CD4-positive, alpha-beta memory T cell (primary cell): ENCODE measurements at regions not wholly inside any gene's neighbourhood (a gene's known extent, or its start where the extent isn't known, plus 50 kb on each side); places are given as distances from the start of the nearest gene placed in this dataset.
"Not testable (repeated sequence)": the region's sequence is repeated elsewhere in the genome, so short reads cannot be mapped to it uniquely, and the experiment has no call there.

Experiments used
- CTCF ChIA-PET: fragments of 350-600 bp; sonication (Branson Sonifier 250); formaldehyde crosslinking; loops from one replicate; lab custom pipeline; 2021; ENCODE audit warnings: inconsistent platforms; ENCODE audit not compliant: partially characterized antibody; lab: Charles Lee
- POLR2A ChIA-PET: fragments of 350-600 bp; sonication (Branson Sonifier 250); formaldehyde crosslinking; loops from one replicate; lab custom pipeline; 2021; ENCODE audit not compliant: partially characterized antibody; lab: Charles Lee
- DNase-seq, 5 donors: peaks; one replicate each; pipeline versions ENCODE4 v3.0.0 to v3.0.0-alpha.2; 2020 to 2022; ENCODE audit warnings: mixed read lengths in 1 of 5
- H3K27ac ChIP-seq: one replicate; pipeline ENCODE4 v1.7.0; 2013; ENCODE audit warnings: low read depth, low read length
- H3K27me3 ChIP-seq: 2 replicates; pipeline ENCODE4 v1.7.0; 2013; ENCODE audit warnings: mild to moderate bottlenecking, low read length, moderate library complexity; ENCODE audit not compliant: insufficient read depth
- H3K36me3 ChIP-seq: 2 replicates; pipeline ENCODE4 v1.7.0; 2013; ENCODE audit warnings: mild to moderate bottlenecking, low read length, moderate library complexity; ENCODE audit not compliant: insufficient read depth
- H3K4me1 ChIP-seq: 2 replicates; pipeline ENCODE4 v1.7.0; 2013; ENCODE audit warnings: mild to moderate bottlenecking, low read length, moderate library complexity; ENCODE audit not compliant: insufficient read depth
- H3K4me3 ChIP-seq, 2 donors: one replicate each; pipeline ENCODE4 v1.7.0; 2013; ENCODE audit warnings: low read length in 2 of 2, mild to moderate bottlenecking in 1 of 2
- H3K9me3 ChIP-seq, 2 donors: one replicate each; pipeline ENCODE4 v1.7.0; 2013; ENCODE audit warnings: low read length in 2 of 2, control low read depth in 1 of 2; ENCODE audit not compliant: control insufficient read depth in 1 of 2
- H3K27ac Mint-ChIP-seq, 7 donors: one replicate each; pipeline ENCODE4 v1.8.0; 2020 to 2021; ENCODE audit warnings: mixed read lengths in 7 of 7, mild to moderate bottlenecking in 6 of 7, inconsistent platforms in 3 of 7, moderate library complexity in 3 of 7
- H3K27me3 Mint-ChIP-seq, 2 donors: one replicate each; pipeline ENCODE4 v1.8.0; 2020 to 2021; ENCODE audit warnings: mixed read lengths in 2 of 2
- H3K36me3 Mint-ChIP-seq, 2 donors: one replicate each; pipeline ENCODE4 v1.8.0; 2020 to 2021; ENCODE audit warnings: mixed read lengths in 2 of 2, inconsistent platforms in 1 of 2, mild to moderate bottlenecking in 1 of 2
- H3K4me1 Mint-ChIP-seq, 4 donors: one replicate each; pipeline ENCODE4 v1.8.0; 2020 to 2021; ENCODE audit warnings: mixed read lengths in 4 of 4, mild to moderate bottlenecking in 1 of 4
- H3K4me3 Mint-ChIP-seq, 8 donors: one replicate each; pipeline ENCODE4 v1.8.0; 2020 to 2021; ENCODE audit warnings: mixed read lengths in 8 of 8, mild to moderate bottlenecking in 7 of 8, moderate library complexity in 6 of 8, inconsistent platforms in 3 of 8
- H3K9me3 Mint-ChIP-seq, 8 donors: one replicate each; pipeline ENCODE4 v1.8.0; 2020 to 2021; ENCODE audit warnings: mixed read lengths in 8 of 8, mild to moderate bottlenecking in 5 of 8, inconsistent platforms in 3 of 8, moderate library complexity in 1 of 8
- intact Hi-C: fragments of 100-400 bp; cut with micrococcal nuclease; formaldehyde crosslinking; loops from one replicate; pipeline ENCODE4 v1.15.1; 2023

- Histone ChIP-seq H3K4me3 (no peak overlapping the region), H3K4me1 (no peaks in the 10 kb centered on the region), H3K27ac (no peak overlapping the region), H3K9me3 (no peaks in the 10 kb centered on the region), H3K27me3 (no peaks in the 10 kb centered on the region), H3K36me3 (no peaks in the 10 kb centered on the region)
- H3K27me3 Mint-ChIP-seq: peaks cover 0 to 2% of the 10 kb centered on the region in 2 donors
- no peaks in the 10 kb centered on the region for H3K9me3 Mint-ChIP-seq
- no peak overlapping the region for H3K27ac Mint-ChIP-seq
- H3K36me3 Mint-ChIP-seq: no peaks in the 10 kb centered on the region
- DNase-seq: no peak
- POLR2A ChIA-PET: no interaction called here
- CTCF ChIA-PET: interaction anchor here (1.3 to 2.0 kb wide), 3 partner anchors 17 to 560 kb away, joined by 3 to 8 read pairs (median 5); no protein-coding TSS in a partner anchor
- intact Hi-C loops: loop anchor here (2.0 to 5.0 kb wide), 2 partner anchors 471 to 617 kb away; no protein-coding TSS in a partner anchor
- peaks cover 0 to 4% (median 0%) of the 10 kb centered on the region in 4 donors for H3K4me1 Mint-ChIP-seq
- no peak overlapping the region for H3K4me3 Mint-ChIP-seq
Observed at GRCh38 chr11:31959716-31960115, 131.2 kb upstream of the RCN1 start.

DNA sequence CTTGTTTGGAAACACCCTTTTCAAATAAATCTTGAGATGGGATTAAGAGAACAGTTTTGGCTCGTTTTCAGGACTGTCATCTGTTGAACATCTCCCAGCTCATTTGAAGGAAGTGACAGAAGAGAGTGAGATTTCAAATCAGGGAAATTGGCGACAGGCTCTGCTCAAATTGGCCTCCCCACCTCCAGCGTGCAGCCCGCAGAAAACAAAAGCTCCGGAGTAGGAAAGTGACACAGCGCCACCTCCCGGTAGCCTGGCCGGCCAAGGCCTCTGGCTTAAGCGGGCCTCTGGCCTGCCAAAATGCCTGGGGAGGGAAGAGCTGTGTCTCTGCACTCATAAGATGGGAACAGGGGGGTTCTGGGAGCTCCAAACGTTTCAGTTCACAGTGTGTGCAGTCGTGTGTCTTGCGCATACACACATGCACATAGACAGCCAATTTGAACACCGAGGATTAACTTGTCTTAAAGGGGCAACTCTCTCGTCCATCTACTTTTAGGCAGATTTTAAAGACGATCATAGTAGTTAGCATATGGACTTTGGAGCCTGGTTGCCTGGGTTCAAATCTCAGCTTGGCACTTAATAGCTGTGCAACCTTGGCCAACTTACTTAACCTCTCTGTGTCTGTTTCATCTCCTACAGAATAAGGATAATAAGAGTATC is 132.7 kb upstream of the RCN1 start:
- peak overlapping the region in 1 of 8 donors; percentile 37 for H3K4me3 Mint-ChIP-seq
- H3K9me3 Mint-ChIP-seq: no peaks in the 10 kb centered on the region
- H3K4me1 ChIP-seq: no peaks in the 10 kb centered on the region
- H3K36me3 Mint-ChIP-seq: no peaks in the 10 kb centered on the region
- no peak overlapping the region for H3K27ac ChIP-seq
- H3K36me3 ChIP-seq: no peaks in the 10 kb centered on the region
- CTCF ChIA-PET: interaction anchor here (0.9 to 2.7 kb wide), 20 partner anchors 9 to 851 kb away, joined by 3 to 14 read pairs (median 6); no protein-coding TSS in a partner anchor
- peaks cover 0 to 4% of the 10 kb centered on the region in 2 donors for H3K27me3 Mint-ChIP-seq
- H3K4me3 ChIP-seq: no peak overlapping the region
- intact Hi-C loops: loop anchor here (2.0 to 5.0 kb wide), 2 partner anchors 469 to 616 kb away; no protein-coding TSS in a partner anchor
- no peaks in the 10 kb centered on the region for H3K27me3 ChIP-seq
- H3K4me1 Mint-ChIP-seq: peaks cover 0 to 4% (median 0%) of the 10 kb centered on the region in 4 donors
- no peak overlapping the region for H3K27ac Mint-ChIP-seq
- H3K9me3 ChIP-seq: no peaks in the 10 kb centered on the region
- DNase-seq: peak in 4 of 5 donors; percentile 33 to 40 (median 37)
- POLR2A ChIA-PET: no interaction called here

- Histone ChIP-seq H3K4me3 (no peak overlapping the region), H3K36me3 (no peaks in the 10 kb centered on the region), H3K27ac (no peak overlapping the region), H3K27me3 (no peaks in the 10 kb centered on the region), H3K9me3 (no peaks in the 10 kb centered on the region), H3K4me1 (no peaks in the 10 kb centered on the region)
- intact Hi-C loops: loop anchor here (2.0 to 5.0 kb wide), 2 partner anchors 469 to 615 kb away; no protein-coding TSS in a partner anchor
- H3K4me3 Mint-ChIP-seq: no peak overlapping the region
- H3K36me3 Mint-ChIP-seq: no peaks in the 10 kb centered on the region
- H3K9me3 Mint-ChIP-seq: no peaks in the 10 kb centered on the region
- ChIA-PET CTCF (interaction anchor here (0.9 to 2.7 kb wide), 19 partner anchors 10 to 851 kb away, joined by 3 to 14 read pairs (median 7); no protein-coding TSS in a partner anchor), POLR2A (no interaction called here)
- H3K4me1 Mint-ChIP-seq: peaks cover 0 to 4% (median 0%) of the 10 kb centered on the region in 4 donors
- no peak for DNase-seq
- peaks cover 0 to 4% of the 10 kb centered on the region in 2 donors for H3K27me3 Mint-ChIP-seq
- no peak overlapping the region for H3K27ac Mint-ChIP-seq
Observed at GRCh38 chr11:31957674-31958073, 133.2 kb upstream of the RCN1 start.

DNA sequence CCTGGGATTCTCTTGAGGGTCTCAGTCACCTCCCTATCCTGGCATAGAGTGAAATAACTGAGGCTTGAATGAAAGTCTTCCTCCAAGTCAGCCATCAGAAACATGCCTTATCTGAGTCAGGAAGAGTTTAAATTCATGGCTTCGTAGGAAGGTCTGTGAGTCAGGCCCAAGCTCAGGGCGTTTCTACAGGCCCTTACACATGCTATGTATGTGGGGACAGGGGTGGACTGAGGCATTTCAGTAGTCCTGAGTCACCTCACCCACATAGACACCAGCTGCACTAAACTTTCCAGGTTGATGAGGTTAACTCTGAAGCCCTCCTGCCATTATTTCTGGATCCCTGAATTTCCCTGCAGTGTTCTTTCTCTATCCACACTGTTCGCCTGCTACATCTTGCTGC is 134.6 kb upstream of the RCN1 start:
- Mint-ChIP-seq H3K27me3 (peaks cover 0 to 4% of the 10 kb centered on the region in 2 donors), H3K4me3 (no peak overlapping the region), H3K9me3 (no peaks in the 10 kb centered on the region), H3K27ac (no peak overlapping the region), H3K4me1 (peaks cover 0 to 4% (median 0%) of the 10 kb centered on the region in 4 donors), H3K36me3 (no peaks in the 10 kb centered on the region)
- H3K4me3 ChIP-seq: no peak overlapping the region
- H3K36me3 ChIP-seq: no peaks in the 10 kb centered on the region
- ChIA-PET POLR2A (no interaction called here), CTCF (interaction anchor here (1.3 to 2.7 kb wide), 2 partner anchors 17 to 717 kb away, joined by 3 to 7 read pairs; no protein-coding TSS in a partner anchor)
- no peak overlapping the region for H3K27ac ChIP-seq
- H3K4me1 ChIP-seq: no peaks in the 10 kb centered on the region
- H3K9me3 ChIP-seq: no peaks in the 10 kb centered on the region
- no peaks in the 10 kb centered on the region for H3K27me3 ChIP-seq
- DNase-seq: no peak
- intact Hi-C loops: loop anchor here (5.0 kb wide), 1 partner anchor 614 kb away; no protein-coding TSS in a partner anchor

- H3K9me3 Mint-ChIP-seq: no peaks in the 10 kb centered on the region
- ChIA-PET CTCF (interaction anchor here (2.7 kb wide), 1 partner anchor 17 kb away, joined by 7 read pairs; no protein-coding TSS in a partner anchor), POLR2A (no interaction called here)
- Histone ChIP-seq H3K4me1 (no peaks in the 10 kb centered on the region), H3K27ac (no peak overlapping the region), H3K9me3 (no peaks in the 10 kb centered on the region), H3K36me3 (no peaks in the 10 kb centered on the region), H3K27me3 (no peaks in the 10 kb centered on the region), H3K4me3 (no peak overlapping the region)
- intact Hi-C loops: loop anchor here (5.0 kb wide), 1 partner anchor 614 kb away; no protein-coding TSS in a partner anchor
- H3K4me1 Mint-ChIP-seq: peaks cover 0 to 4% (median 0%) of the 10 kb centered on the region in 4 donors
- no peak overlapping the region for H3K4me3 Mint-ChIP-seq
- no peaks in the 10 kb centered on the region for H3K36me3 Mint-ChIP-seq
- DNase-seq: no peak
- peaks cover 0 to 4% of the 10 kb centered on the region in 2 donors for H3K27me3 Mint-ChIP-seq
- no peak overlapping the region for H3K27ac Mint-ChIP-seq
Observed at GRCh38 chr11:31955838-31956237, 135.0 kb upstream of the RCN1 start.

DNA sequence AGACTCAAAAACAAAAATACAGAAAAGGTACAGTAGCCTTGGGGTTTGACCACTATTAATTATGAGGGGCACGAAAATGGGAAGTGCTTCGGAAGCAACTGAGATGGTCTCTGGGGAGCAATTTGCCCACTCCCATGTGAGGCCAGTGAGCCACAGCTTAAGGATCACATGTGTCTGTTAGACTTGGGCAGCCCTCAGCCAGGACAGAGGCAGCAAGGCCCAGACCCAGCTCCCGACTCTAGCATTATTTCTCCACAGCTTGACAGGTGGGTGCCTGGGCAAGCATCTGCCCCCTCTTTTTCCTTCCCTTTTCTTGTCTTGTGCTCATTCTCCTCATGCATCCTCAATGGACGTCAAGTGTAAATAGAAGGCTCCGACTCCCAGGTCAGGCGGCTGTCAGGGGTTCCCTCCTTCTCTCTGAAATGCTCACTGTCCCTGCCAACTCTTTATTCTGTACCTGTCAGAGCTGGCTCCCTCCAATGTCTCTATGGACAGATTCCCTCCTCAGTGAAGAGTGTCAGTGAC is 137.0 kb upstream of the RCN1 start:
- no peak overlapping the region for H3K27ac Mint-ChIP-seq

GRCh38 chr11:31949733-31950200 is 138.6 kb upstream of the PAX6 start:
- H3K27ac ChIP-seq, intact Hi-C loops, H3K27ac Mint-ChIP-seq, H3K4me3 Mint-ChIP-seq, H3K36me3 ChIP-seq, H3K27me3 ChIP-seq, H3K4me1 ChIP-seq, DNase-seq, H3K36me3 Mint-ChIP-seq, H3K4me1 Mint-ChIP-seq, POLR2A ChIA-PET, H3K9me3 Mint-ChIP-seq, H3K9me3 ChIP-seq, CTCF ChIA-PET, H3K4me3 ChIP-seq: not testable (repeated sequence)
- H3K27me3 Mint-ChIP-seq: peaks cover 0 to 11% of the 10 kb centered on the region in 2 donors

More for the DNA sequence above, 137.0 kb upstream of the RCN1 start:
- CTCF ChIA-PET: no interaction called here
- intact Hi-C loops: no loop called here
- no peaks in the 10 kb centered on the region for H3K27me3 ChIP-seq
- no peak overlapping the region for H3K4me3 ChIP-seq
- H3K4me3 Mint-ChIP-seq: no peak overlapping the region
- no peak overlapping the region for H3K27ac ChIP-seq
- H3K36me3 Mint-ChIP-seq: no peaks in the 10 kb centered on the region
- POLR2A ChIA-PET: no interaction called here
- H3K9me3 ChIP-seq: no peaks in the 10 kb centered on the region
- H3K36me3 ChIP-seq: no peaks in the 10 kb centered on the region
- H3K27me3 Mint-ChIP-seq: peaks cover 0 to 4% of the 10 kb centered on the region in 2 donors
- no peak for DNase-seq
- H3K4me1 ChIP-seq: no peaks in the 10 kb centered on the region
- peaks cover 0 to 6% (median 0%) of the 10 kb centered on the region in 4 donors for H3K4me1 Mint-ChIP-seq
- no peaks in the 10 kb centered on the region for H3K9me3 Mint-ChIP-seq
